Jurkat, Clone E6-1 (cell line): ENCODE measurements at regions not wholly inside any gene's neighbourhood (a gene's known extent, or its start where the extent isn't known, plus 50 kb on each side); places are given as distances from the start of the nearest gene placed in this dataset.
"Not testable (repeated sequence)": the region's sequence is repeated elsewhere in the genome, so short reads cannot be mapped to it uniquely, and the experiment has no call there.

ENCODE experiments used
- DNase-seq: peaks from one replicate; pipeline ENCODE4 v3.0.0-alpha.2; 2011; ENCODE audit warnings: low read depth, low spot score
- H3K4me3 ChIP-seq: 2 replicates; pipeline ENCODE4 v1.5.1; 2011; ENCODE audit warnings: mild to moderate bottlenecking, low read length, control low read depth, moderate library complexity

- no peak overlapping the region for H3K4me3 ChIP-seq
- no peak for DNase-seq
Measured at GRCh38 chr2:185337033-185337432, 401.6 kb upstream of the FSIP2 start.

- H3K4me3 ChIP-seq, result no peak overlapping the region
- DNase-seq, result no peak
Measured at GRCh38 chr2:185338104-185338503, 400.5 kb upstream of the FSIP2 start.

- DNase-seq, result no peak
- H3K4me3 ChIP-seq, result no peak overlapping the region
Measured at GRCh38 chr2:185347445-185347844, 391.2 kb upstream of the FSIP2 start.

DNA sequence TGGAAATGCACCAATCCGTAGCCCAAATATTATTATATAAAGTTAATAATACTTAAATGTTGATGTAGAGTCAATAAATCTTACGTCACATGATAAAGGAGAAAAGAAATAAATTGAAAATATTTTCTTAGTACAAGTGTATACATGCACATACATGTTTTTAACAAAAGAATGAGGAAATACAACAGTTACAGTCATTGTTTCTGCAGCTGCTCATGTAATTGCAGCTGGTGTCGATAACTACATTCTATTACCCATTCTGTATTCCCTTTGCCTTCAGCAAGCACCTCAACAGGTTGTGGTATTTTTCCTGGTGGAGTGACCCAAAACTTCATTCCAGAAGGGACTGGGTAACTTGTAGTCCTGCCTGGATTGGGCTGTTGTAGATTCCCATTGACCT lies 377.8 kb upstream of the FSIP2 start:
- DNase-seq, result no peak

GRCh38 chr2:185372188-185372587 lies 366.4 kb upstream of the FSIP2 start:
- H3K4me3 ChIP-seq, result no peak overlapping the region
- no peak for DNase-seq

More for the DNA sequence above, 377.8 kb upstream of the FSIP2 start:
- no peak overlapping the region for H3K4me3 ChIP-seq

GRCh38 chr2:185373229-185373628 lies 365.4 kb upstream of the FSIP2 start:
- no peak overlapping the region for H3K4me3 ChIP-seq
- no peak for DNase-seq

GRCh38 chr2:185374878-185375277 lies 363.7 kb upstream of the FSIP2 start:
- H3K4me3 ChIP-seq, result no peak overlapping the region
- DNase-seq, result no peak

GRCh38 chr2:185375731-185376130 lies 362.9 kb upstream of the FSIP2 start:
- no peak overlapping the region for H3K4me3 ChIP-seq
- DNase-seq, result no peak

GRCh38 chr2:185381631-185382030 lies 357.0 kb upstream of the FSIP2 start:
- H3K4me3 ChIP-seq, result no peak overlapping the region
- DNase-seq, result no peak

GRCh38 chr2:185384822-185385560 lies 353.6 kb upstream of the FSIP2 start:
- DNase-seq, result no peak

GRCh38 chr2:185388226-185388625 lies 350.4 kb upstream of the FSIP2 start:
- no peak for DNase-seq
- H3K4me3 ChIP-seq, result no peak overlapping the region

More at GRCh38 chr2:185384822-185385560, 353.6 kb upstream of the FSIP2 start:
- no peak overlapping the region for H3K4me3 ChIP-seq

GRCh38 chr2:185391543-185391942 lies 347.1 kb upstream of the FSIP2 start:
- no peak overlapping the region for H3K4me3 ChIP-seq
- no peak for DNase-seq

- no peak overlapping the region for H3K4me3 ChIP-seq
- no peak for DNase-seq
Measured at GRCh38 chr2:185393091-185393490, 345.5 kb upstream of the FSIP2 start.

- no peak for DNase-seq
- H3K4me3 ChIP-seq, result no peak overlapping the region
Measured at GRCh38 chr2:185402474-185402873, 336.1 kb upstream of the FSIP2 start.

DNA sequence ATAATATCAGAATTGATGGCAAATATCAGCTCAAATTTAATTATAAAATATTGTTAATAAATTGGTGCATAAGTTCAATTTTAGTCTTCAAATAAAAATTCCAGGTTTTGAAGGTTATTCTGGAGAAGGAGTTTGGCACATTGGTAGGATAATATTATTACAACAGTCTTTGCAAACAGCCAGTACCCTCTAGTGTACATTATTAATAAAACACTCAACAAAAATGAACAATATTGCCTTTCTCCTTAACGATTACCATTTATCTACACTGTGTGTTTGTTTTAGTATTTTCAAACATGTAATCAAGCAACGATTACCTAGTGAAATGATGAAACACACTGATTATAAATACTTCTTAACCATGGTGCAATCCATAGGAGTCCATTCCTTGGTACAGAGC lies 334.0 kb upstream of the FSIP2 start:
- DNase-seq, result no peak
- H3K4me3 ChIP-seq, result no peak overlapping the region

GRCh38 chr2:185417111-185417510 lies 321.5 kb upstream of the FSIP2 start:
- no peak for DNase-seq

GRCh38 chr2:185417688-185418087 lies 320.9 kb upstream of the FSIP2 start:
- H3K4me3 ChIP-seq, result no peak overlapping the region
- no peak for DNase-seq

More at GRCh38 chr2:185417111-185417510, 321.5 kb upstream of the FSIP2 start:
- H3K4me3 ChIP-seq, result no peak overlapping the region

GRCh38 chr2:185424958-185425629 lies 313.5 kb upstream of the FSIP2 start:
- not testable (repeated sequence) for H3K4me3 ChIP-seq

GRCh38 chr2:185428000-185428399 lies 310.6 kb upstream of the FSIP2 start:
- no peak overlapping the region for H3K4me3 ChIP-seq
- DNase-seq, result no peak

More at GRCh38 chr2:185424958-185425629, 313.5 kb upstream of the FSIP2 start:
- DNase-seq, result not testable (repeated sequence)

GRCh38 chr2:185433824-185434223 lies 304.8 kb upstream of the FSIP2 start:
- peak; percentile 23 for DNase-seq
- H3K4me3 ChIP-seq, result no peak overlapping the region
